ENCODE measurements at regions not wholly inside any gene's neighbourhood (a gene's known extent, or its start where the extent isn't known, plus 50 kb on each side); places are given as distances from the start of the nearest gene placed in this dataset.

GRCh38 chr16:56087626-56088025 is 103.7 kb upstream of the GNAO1 start:
- TF ChIP-seq, protein P1, sequence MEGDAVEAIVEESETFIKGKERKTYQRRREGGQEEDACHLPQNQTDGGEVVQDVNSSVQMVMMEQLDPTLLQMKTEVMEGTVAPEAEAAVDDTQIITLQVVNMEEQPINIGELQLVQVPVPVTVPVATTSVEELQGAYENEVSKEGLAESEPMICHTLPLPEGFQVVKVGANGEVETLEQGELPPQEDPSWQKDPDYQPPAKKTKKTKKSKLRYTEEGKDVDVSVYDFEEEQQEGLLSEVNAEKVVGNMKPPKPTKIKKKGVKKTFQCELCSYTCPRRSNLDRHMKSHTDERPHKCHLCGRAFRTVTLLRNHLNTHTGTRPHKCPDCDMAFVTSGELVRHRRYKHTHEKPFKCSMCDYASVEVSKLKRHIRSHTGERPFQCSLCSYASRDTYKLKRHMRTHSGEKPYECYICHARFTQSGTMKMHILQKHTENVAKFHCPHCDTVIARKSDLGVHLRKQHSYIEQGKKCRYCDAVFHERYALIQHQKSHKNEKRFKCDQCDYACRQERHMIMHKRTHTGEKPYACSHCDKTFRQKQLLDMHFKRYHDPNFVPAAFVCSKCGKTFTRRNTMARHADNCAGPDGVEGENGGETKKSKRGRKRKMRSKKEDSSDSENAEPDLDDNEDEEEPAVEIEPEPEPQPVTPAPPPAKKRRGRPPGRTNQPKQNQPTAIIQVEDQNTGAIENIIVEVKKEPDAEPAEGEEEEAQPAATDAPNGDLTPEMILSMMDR (IDR thresholded peaks at IDR 0.05) = no peak
- no peak overlapping the region for H3K4me3 ChIP-seq
- no peaks in the 10 kb centered on the region for H3K27me3 ChIP-seq (replicated peaks; ENCODE audit: insufficient read depth)
- H3K27ac ChIP-seq = no peak overlapping the region
- DNase-seq (ENCODE audit: low spot score) (no peak), ATAC-seq (ENCODE audit: insufficient number of reproducible peaks, low FRiP score, low read depth) (no peak)
- no peaks in the 10 kb centered on the region for H3K9me3 ChIP-seq
- H3K36me3 ChIP-seq = no peaks in the 10 kb centered on the region
- no peaks in the 10 kb centered on the region for H3K4me1 ChIP-seq (ENCODE audit: control insufficient read depth in 1 of 2, low read depth in 2 of 2)

- DNase-seq (ENCODE audit: low spot score) (no peak), ATAC-seq (ENCODE audit: insufficient number of reproducible peaks, low FRiP score, low read depth) (no peak)
- H3K36me3 ChIP-seq = no peaks in the 10 kb centered on the region
- H3K4me3 ChIP-seq = no peak overlapping the region
- no peaks in the 10 kb centered on the region for H3K9me3 ChIP-seq
- no peak overlapping the region for H3K27ac ChIP-seq
- H3K4me1 ChIP-seq (ENCODE audit: control insufficient read depth in 1 of 2, low read depth in 2 of 2) = no peaks in the 10 kb centered on the region
- TF ChIP-seq, protein P1 (IDR thresholded peaks at IDR 0.05) = no peak
- H3K27me3 ChIP-seq (replicated peaks; ENCODE audit: insufficient read depth) = no peaks in the 10 kb centered on the region
Measured at GRCh38 chr16:56081371-56081770, 109.9 kb upstream of the GNAO1 start.

DNA sequence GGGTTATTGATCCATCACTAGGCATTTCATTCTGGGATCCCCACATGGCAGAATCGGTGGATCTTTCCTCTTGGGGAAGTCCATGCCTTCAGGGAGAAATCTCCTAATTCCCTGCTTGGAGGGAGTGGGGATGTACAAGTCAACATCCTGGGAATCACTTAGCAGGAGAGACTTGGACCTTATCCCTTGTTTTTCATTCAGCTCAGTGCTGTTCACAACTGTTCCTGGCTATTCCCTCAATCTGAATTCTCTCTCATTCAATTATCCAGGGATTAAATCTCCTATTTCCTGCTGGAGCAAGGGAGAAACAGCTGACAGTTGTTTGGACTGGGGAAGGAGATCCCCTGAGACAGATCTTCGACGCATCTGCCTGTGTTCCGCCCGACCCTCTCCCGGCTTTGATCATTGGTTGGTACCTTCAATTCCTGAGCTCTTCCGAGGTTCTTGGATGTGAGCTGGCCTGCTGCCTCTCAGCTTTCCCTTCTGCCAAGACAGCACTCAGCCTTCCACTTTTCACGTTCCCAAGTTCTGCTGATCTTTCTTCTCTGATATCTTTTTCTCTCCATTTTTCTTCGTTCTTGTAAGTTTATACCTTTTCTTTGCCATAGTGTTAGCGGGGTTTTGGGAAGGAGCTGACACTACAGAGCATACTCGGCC is 115.4 kb upstream of the GNAO1 start:
- DNase-seq (ENCODE audit: low spot score) (no peak), ATAC-seq (ENCODE audit: insufficient number of reproducible peaks, low FRiP score, low read depth) (no peak)
- Histone ChIP-seq H3K27ac (no peak overlapping the region), H3K4me1 (ENCODE audit: control insufficient read depth in 1 of 2, low read depth in 2 of 2) (no peaks in the 10 kb centered on the region), H3K9me3 (no peaks in the 10 kb centered on the region), H3K27me3 (replicated peaks; ENCODE audit: insufficient read depth) (no peaks in the 10 kb centered on the region), H3K4me3 (no peak overlapping the region), H3K36me3 (no peaks in the 10 kb centered on the region)
- TF ChIP-seq, protein P1 (IDR thresholded peaks at IDR 0.05) = no peak

DNA sequence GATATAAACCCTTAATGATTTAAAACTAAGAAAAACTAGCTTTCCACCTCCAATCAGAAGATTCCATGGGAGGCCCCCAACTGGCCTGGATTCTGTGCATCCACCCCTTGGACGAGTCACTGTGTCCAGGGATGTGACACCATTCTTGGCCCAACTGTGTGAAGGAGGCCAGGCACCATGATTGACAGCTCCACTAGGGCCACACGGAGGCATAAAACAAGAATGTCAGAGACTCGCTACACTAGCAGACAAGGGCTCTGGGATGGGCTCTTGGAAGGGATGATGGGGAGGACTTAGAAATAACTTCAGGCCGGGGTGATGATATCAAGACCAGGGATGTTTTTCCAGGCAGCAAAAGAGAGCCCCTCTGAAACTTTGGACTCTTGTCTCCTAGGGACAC is 117.8 kb upstream of the GNAO1 start:
- Histone ChIP-seq H3K27me3 (replicated peaks; ENCODE audit: insufficient read depth) (no peaks in the 10 kb centered on the region), H3K27ac (no peak overlapping the region), H3K36me3 (no peaks in the 10 kb centered on the region), H3K4me1 (ENCODE audit: control insufficient read depth in 1 of 2, low read depth in 2 of 2) (no peaks in the 10 kb centered on the region), H3K9me3 (no peaks in the 10 kb centered on the region), H3K4me3 (no peak overlapping the region)
- ATAC-seq (ENCODE audit: insufficient number of reproducible peaks, low FRiP score, low read depth) (no peak), DNase-seq (ENCODE audit: low spot score) (no peak)
- TF ChIP-seq, protein P1 (IDR thresholded peaks at IDR 0.05) = no peak

GRCh38 chr16:56072096-56072495 is 119.2 kb upstream of the GNAO1 start:
- TF ChIP-seq, protein P1 (IDR thresholded peaks at IDR 0.05) = no peak
- no peak overlapping the region for H3K4me3 ChIP-seq

More at GRCh38 chr16:56072096-56072495, 119.2 kb upstream of the GNAO1 start:
- Histone ChIP-seq H3K36me3 (no peaks in the 10 kb centered on the region), H3K27me3 (replicated peaks; ENCODE audit: insufficient read depth) (no peaks in the 10 kb centered on the region), H3K4me1 (ENCODE audit: control insufficient read depth in 1 of 2, low read depth in 2 of 2) (no peaks in the 10 kb centered on the region), H3K9me3 (no peaks in the 10 kb centered on the region), H3K27ac (no peak overlapping the region)
- DNase-seq (ENCODE audit: low spot score) = no peak
- ATAC-seq (ENCODE audit: insufficient number of reproducible peaks, low FRiP score, low read depth) = no peak
